ENCODE measurements at regions not wholly inside any gene's neighbourhood (a gene's known extent, or its start where the extent isn't known, plus 50 kb on each side); places are given as distances from the start of the nearest gene placed in this dataset.

- TF ChIP-seq CTCF (conservative IDR thresholded peaks at IDR 0.05; ENCODE audit: low read depth, low read length), result no peak
- TF ChIP-seq EZH2 (IDR thresholded peaks at IDR 0.05; ENCODE audit: borderline replicate concordance, low read depth, low read length, poor library complexity, severe bottlenecking), result no peak
Measured at GRCh38 chr11:19342036-19342435, 101.3 kb upstream of the E2F8 start.

Data from A673 (cell line).